ENCODE measurements at regions not wholly inside any gene's neighbourhood (a gene's known extent, or its start where the extent isn't known, plus 50 kb on each side); places are given as distances from the start of the nearest gene placed in this dataset.

DNA sequence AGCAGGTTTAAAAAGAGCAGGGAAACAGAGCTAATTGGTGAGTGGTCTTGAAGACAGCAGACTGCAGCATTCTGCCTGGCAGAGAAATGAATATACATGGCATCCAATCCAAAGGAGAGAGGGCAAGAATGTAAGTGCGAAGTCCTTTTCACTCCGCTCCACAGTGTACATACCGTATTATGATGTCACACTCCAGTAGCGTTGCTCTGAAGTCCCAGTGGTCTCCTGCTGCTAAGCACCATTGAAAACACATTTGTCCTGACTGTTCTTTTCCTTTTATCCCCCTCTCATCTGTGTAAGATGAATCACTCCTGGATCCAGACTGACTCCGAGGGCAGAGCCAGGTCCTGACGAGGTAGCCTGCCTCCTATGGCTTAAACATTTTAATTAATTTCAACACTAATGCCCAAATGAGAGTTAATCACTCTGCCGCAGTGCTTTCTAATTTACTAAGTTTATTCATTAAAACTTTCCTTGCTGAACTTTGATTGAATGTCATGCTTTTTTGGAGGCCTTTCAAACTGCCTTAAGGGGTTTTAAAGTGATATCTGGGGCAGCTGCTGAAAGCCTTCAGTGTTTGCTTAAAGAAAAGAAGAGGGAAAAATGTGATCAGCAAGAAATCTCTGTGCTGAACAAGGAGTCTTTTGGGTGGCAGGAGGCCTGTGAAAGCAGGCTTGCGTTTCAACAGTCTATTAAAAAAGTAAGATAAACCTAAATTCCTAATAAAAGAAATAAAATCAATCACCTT lies 227.2 kb downstream of the ATG4C start:
- no peak overlapping the region for H3K4me3 ChIP-seq (ENCODE audit: low read length)
- TF ChIP-seq, protein P1, sequence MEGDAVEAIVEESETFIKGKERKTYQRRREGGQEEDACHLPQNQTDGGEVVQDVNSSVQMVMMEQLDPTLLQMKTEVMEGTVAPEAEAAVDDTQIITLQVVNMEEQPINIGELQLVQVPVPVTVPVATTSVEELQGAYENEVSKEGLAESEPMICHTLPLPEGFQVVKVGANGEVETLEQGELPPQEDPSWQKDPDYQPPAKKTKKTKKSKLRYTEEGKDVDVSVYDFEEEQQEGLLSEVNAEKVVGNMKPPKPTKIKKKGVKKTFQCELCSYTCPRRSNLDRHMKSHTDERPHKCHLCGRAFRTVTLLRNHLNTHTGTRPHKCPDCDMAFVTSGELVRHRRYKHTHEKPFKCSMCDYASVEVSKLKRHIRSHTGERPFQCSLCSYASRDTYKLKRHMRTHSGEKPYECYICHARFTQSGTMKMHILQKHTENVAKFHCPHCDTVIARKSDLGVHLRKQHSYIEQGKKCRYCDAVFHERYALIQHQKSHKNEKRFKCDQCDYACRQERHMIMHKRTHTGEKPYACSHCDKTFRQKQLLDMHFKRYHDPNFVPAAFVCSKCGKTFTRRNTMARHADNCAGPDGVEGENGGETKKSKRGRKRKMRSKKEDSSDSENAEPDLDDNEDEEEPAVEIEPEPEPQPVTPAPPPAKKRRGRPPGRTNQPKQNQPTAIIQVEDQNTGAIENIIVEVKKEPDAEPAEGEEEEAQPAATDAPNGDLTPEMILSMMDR (conservative IDR thresholded peaks at IDR 0.05; ENCODE audit: low read depth, low read length): no peak
- peak; percentile 32 for DNase-seq (ENCODE audit: low read depth)

GRCh38 chr1:63012339-63012738 lies 228.4 kb downstream of the ATG4C start:
- TF ChIP-seq, protein P1 (conservative IDR thresholded peaks at IDR 0.05; ENCODE audit: low read depth, low read length): no peak
- no peak for DNase-seq (ENCODE audit: low read depth)
- H3K4me3 ChIP-seq (ENCODE audit: low read length): no peak overlapping the region

GRCh38 chr1:63014267-63014666 lies 230.3 kb downstream of the ATG4C start:
- no peak for DNase-seq (ENCODE audit: low read depth)
- H3K4me3 ChIP-seq (ENCODE audit: low read length): no peak overlapping the region
- TF ChIP-seq, protein P1 (conservative IDR thresholded peaks at IDR 0.05; ENCODE audit: low read depth, low read length): no peak

- no peak overlapping the region for H3K4me3 ChIP-seq (ENCODE audit: low read length)
- TF ChIP-seq, protein P1 (conservative IDR thresholded peaks at IDR 0.05; ENCODE audit: low read depth, low read length): no peak
- no peak for DNase-seq (ENCODE audit: low read depth)
These were observed 238.4 kb downstream of the ATG4C start for GRCh38 chr1:63022319-63022718.

DNA sequence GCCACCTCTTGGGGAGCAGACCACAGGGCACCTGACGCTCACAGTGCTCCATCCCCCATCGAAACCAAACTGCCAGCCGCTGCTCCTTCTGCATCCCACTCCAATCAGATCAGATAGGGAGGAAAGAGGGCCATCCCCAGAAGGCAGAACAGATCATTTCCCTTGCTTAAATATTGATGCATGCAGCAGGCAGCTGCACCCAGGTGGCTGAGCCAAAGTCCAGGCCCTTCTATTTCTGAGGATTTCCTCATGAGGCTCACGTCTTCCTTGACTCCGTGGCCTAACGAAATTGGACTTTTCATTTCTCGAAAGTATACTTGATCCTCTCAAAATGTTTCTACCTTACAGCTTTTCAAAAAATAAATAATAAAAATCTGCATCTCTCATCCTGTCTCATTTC lies 239.2 kb downstream of the ATG4C start:
- TF ChIP-seq, protein P1 (conservative IDR thresholded peaks at IDR 0.05; ENCODE audit: low read depth, low read length): no peak
- no peak for DNase-seq (ENCODE audit: low read depth)
- no peak overlapping the region for H3K4me3 ChIP-seq (ENCODE audit: low read length)

GRCh38 chr1:63023637-63024036 lies 239.7 kb downstream of the ATG4C start:
- TF ChIP-seq, protein P1 (conservative IDR thresholded peaks at IDR 0.05; ENCODE audit: low read depth, low read length): no peak
- DNase-seq (ENCODE audit: low read depth): no peak
- no peak overlapping the region for H3K4me3 ChIP-seq (ENCODE audit: low read length)

- H3K4me3 ChIP-seq (ENCODE audit: low read length): no peak overlapping the region
- DNase-seq (ENCODE audit: low read depth): no peak
- TF ChIP-seq, protein P1 (conservative IDR thresholded peaks at IDR 0.05; ENCODE audit: low read depth, low read length): no peak
These were observed 240.2 kb downstream of the ATG4C start for GRCh38 chr1:63024132-63024531.
